ENCODE measurements at regions not wholly inside any gene's neighbourhood (a gene's known extent, or its start where the extent isn't known, plus 50 kb on each side); places are given as distances from the start of the nearest gene placed in this dataset.

GRCh38 chr20:52290569-52290968 is 99.0 kb upstream of the ZFP64 start:
- TF ChIP-seq, protein P1, sequence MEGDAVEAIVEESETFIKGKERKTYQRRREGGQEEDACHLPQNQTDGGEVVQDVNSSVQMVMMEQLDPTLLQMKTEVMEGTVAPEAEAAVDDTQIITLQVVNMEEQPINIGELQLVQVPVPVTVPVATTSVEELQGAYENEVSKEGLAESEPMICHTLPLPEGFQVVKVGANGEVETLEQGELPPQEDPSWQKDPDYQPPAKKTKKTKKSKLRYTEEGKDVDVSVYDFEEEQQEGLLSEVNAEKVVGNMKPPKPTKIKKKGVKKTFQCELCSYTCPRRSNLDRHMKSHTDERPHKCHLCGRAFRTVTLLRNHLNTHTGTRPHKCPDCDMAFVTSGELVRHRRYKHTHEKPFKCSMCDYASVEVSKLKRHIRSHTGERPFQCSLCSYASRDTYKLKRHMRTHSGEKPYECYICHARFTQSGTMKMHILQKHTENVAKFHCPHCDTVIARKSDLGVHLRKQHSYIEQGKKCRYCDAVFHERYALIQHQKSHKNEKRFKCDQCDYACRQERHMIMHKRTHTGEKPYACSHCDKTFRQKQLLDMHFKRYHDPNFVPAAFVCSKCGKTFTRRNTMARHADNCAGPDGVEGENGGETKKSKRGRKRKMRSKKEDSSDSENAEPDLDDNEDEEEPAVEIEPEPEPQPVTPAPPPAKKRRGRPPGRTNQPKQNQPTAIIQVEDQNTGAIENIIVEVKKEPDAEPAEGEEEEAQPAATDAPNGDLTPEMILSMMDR (CRISPR knock-in tag; IDR thresholded peaks at IDR 0.05): no peak
- TF ChIP-seq ARID3A (IDR thresholded peaks at IDR 0.05; ENCODE audit: low read depth, low read length) (no peak), RAD21 (CRISPR knock-in tag; IDR thresholded peaks at IDR 0.05) (no peak), ZNF75D (CRISPR knock-in tag; IDR thresholded peaks at IDR 0.05; ENCODE audit: borderline replicate concordance) (no peak), FOXJ3 (CRISPR knock-in tag; IDR thresholded peaks at IDR 0.05; ENCODE audit: borderline replicate concordance) (no peak), ZNF543 (CRISPR knock-in tag; IDR thresholded peaks at IDR 0.05) (no peak), ZNF121 (CRISPR knock-in tag; IDR thresholded peaks at IDR 0.05) (no peak), ZSCAN29 (CRISPR knock-in tag; conservative IDR thresholded peaks at IDR 0.05) (no peak), REST (IDR thresholded peaks at IDR 0.05; ENCODE audit: borderline replicate concordance in 1 of 2, low read depth in 1 of 2, low read length in 2 of 2) (no peak), ZNF431 (CRISPR knock-in tag; IDR thresholded peaks at IDR 0.05; ENCODE audit: borderline replicate concordance, low read depth) (no peak), ZNF317 (CRISPR knock-in tag; IDR thresholded peaks at IDR 0.05) (no peak), USF2 (IDR thresholded peaks at IDR 0.05; ENCODE audit: low read depth, low read length) (no peak), USF2 (CRISPR knock-in tag; IDR thresholded peaks at IDR 0.05; ENCODE audit: borderline replicate concordance) (no peak), ZNF792 (CRISPR knock-in tag; IDR thresholded peaks at IDR 0.05) (no peak)
- TF ChIP-seq, protein P2, sequence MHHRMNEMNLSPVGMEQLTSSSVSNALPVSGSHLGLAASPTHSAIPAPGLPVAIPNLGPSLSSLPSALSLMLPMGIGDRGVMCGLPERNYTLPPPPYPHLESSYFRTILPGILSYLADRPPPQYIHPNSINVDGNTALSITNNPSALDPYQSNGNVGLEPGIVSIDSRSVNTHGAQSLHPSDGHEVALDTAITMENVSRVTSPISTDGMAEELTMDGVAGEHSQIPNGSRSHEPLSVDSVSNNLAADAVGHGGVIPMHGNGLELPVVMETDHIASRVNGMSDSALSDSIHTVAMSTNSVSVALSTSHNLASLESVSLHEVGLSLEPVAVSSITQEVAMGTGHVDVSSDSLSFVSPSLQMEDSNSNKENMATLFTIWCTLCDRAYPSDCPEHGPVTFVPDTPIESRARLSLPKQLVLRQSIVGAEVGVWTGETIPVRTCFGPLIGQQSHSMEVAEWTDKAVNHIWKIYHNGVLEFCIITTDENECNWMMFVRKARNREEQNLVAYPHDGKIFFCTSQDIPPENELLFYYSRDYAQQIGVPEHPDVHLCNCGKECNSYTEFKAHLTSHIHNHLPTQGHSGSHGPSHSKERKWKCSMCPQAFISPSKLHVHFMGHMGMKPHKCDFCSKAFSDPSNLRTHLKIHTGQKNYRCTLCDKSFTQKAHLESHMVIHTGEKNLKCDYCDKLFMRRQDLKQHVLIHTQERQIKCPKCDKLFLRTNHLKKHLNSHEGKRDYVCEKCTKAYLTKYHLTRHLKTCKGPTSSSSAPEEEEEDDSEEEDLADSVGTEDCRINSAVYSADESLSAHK (CRISPR knock-in tag; IDR thresholded peaks at IDR 0.05; ENCODE audit: borderline replicate concordance): no peak
